Activated CD8-positive, alpha-beta memory T cell treated with anti-CD3 and anti-CD28 coated beads for 24 hours (primary cell): ENCODE measurements at regions not wholly inside any gene's neighbourhood (a gene's known extent, or its start where the extent isn't known, plus 50 kb on each side); places are given as distances from the start of the nearest gene placed in this dataset.
"Not testable (repeated sequence)": the region's sequence is repeated elsewhere in the genome, so short reads cannot be mapped to it uniquely, and the experiment has no call there.

Source experiments
- DNase-seq: peaks from one replicate; pipeline ENCODE4 v3.0.0-alpha.2; 2020

- DNase-seq, result no peak
Observed at GRCh38 chr6:21773576-21773968, 180.0 kb downstream of the SOX4 start.

GRCh38 chr6:21777846-21778245 lies 184.3 kb downstream of the SOX4 start:
- DNase-seq, result no peak

- no peak for DNase-seq
Observed at GRCh38 chr6:21780141-21780540, 186.6 kb downstream of the SOX4 start.

- no peak for DNase-seq
Observed at GRCh38 chr6:21780679-21781078, 187.1 kb downstream of the SOX4 start.

GRCh38 chr6:21781128-21781527 lies 187.6 kb downstream of the SOX4 start:
- DNase-seq, result no peak

GRCh38 chr6:21785164-21785563 lies 191.6 kb downstream of the SOX4 start:
- no peak for DNase-seq

GRCh38 chr6:21791056-21791455 lies 197.5 kb downstream of the SOX4 start:
- DNase-seq, result no peak

- no peak for DNase-seq
Observed at GRCh38 chr6:21791581-21791980, 198.0 kb downstream of the SOX4 start.

- no peak for DNase-seq
Observed at GRCh38 chr6:21792177-21792576, 198.6 kb downstream of the SOX4 start.

GRCh38 chr6:21796979-21797378 lies 203.4 kb downstream of the SOX4 start:
- not testable (repeated sequence) for DNase-seq

- no peak for DNase-seq
Observed at GRCh38 chr6:21798468-21798867, 204.9 kb downstream of the SOX4 start.

GRCh38 chr6:21800330-21800729 lies 206.8 kb downstream of the SOX4 start:
- DNase-seq, result no peak

- no peak for DNase-seq
Observed at GRCh38 chr6:21800948-21801438, 207.4 kb downstream of the SOX4 start.

- no peak for DNase-seq
Observed at GRCh38 chr6:21801446-21802174, 208.1 kb downstream of the SOX4 start.

GRCh38 chr6:21802175-21802822 lies 208.7 kb downstream of the SOX4 start:
- no peak for DNase-seq

- no peak for DNase-seq
Observed at GRCh38 chr6:21804941-21805610, 211.5 kb downstream of the SOX4 start.

- no peak for DNase-seq
Observed at GRCh38 chr6:21807299-21808044, 213.9 kb downstream of the SOX4 start.

GRCh38 chr6:21808045-21808470 lies 214.5 kb downstream of the SOX4 start:
- no peak for DNase-seq

GRCh38 chr6:21808551-21809242 lies 215.1 kb downstream of the SOX4 start:
- DNase-seq, result no peak

- no peak for DNase-seq
Observed at GRCh38 chr6:21811484-21811883, 217.9 kb downstream of the SOX4 start.

GRCh38 chr6:21816231-21816630 lies 222.7 kb downstream of the SOX4 start:
- DNase-seq, result no peak

- no peak for DNase-seq
Observed at GRCh38 chr6:21820442-21820841, 226.9 kb downstream of the SOX4 start.

- DNase-seq, result no peak
Observed at GRCh38 chr6:21823371-21823770, 229.8 kb downstream of the SOX4 start.
